ENCODE measurements at regions not wholly inside any gene's neighbourhood (a gene's known extent, or its start where the extent isn't known, plus 50 kb on each side); places are given as distances from the start of the nearest gene placed in this dataset.
"Not testable (repeated sequence)": the region's sequence is repeated elsewhere in the genome, so short reads cannot be mapped to it uniquely, and the experiment has no call there.

GRCh38 chr11:38796281-38796680, 2198.2 kb upstream of the RAG2 start:
- DNase-seq (ENCODE audit: missing footprints), result no peak
- intact Hi-C loops (cut with DNase I), result no loop called here
- ATAC-seq, result no peak

GRCh38 chr11:38795027-38795426, 2197.0 kb upstream of the RAG2 start:
- ATAC-seq (no peak), DNase-seq (ENCODE audit: missing footprints) (no peak)
- intact Hi-C loops (cut with DNase I), result no loop called here

GRCh38 chr11:38791346-38791961, 2193.4 kb upstream of the RAG2 start:
- intact Hi-C loops (cut with DNase I), result no loop called here
- DNase-seq (ENCODE audit: missing footprints), result no peak
- no peak for ATAC-seq

GRCh38 chr11:38788561-38788960, 2190.5 kb upstream of the RAG2 start:
- no peak for DNase-seq (ENCODE audit: missing footprints)
- ATAC-seq, result no peak
- intact Hi-C loops (cut with DNase I), result no loop called here

- ATAC-seq, result no peak
- no peak for DNase-seq (ENCODE audit: missing footprints)
- intact Hi-C loops (cut with DNase I), result no loop called here
Measured at GRCh38 chr11:38784164-38784563, 2186.1 kb upstream of the RAG2 start.

- ATAC-seq, result no peak
- intact Hi-C loops (cut with DNase I), result no loop called here
- no peak for DNase-seq (ENCODE audit: missing footprints)
Measured at GRCh38 chr11:38766796-38767195, 2168.8 kb upstream of the RAG2 start.

GRCh38 chr11:38759394-38759793, 2161.4 kb upstream of the RAG2 start:
- ATAC-seq, result no peak
- DNase-seq (ENCODE audit: missing footprints), result no peak
- intact Hi-C loops (cut with DNase I), result no loop called here

GRCh38 chr11:38756537-38756936, 2158.5 kb upstream of the RAG2 start:
- no peak for ATAC-seq
- intact Hi-C loops (cut with DNase I), result no loop called here
- DNase-seq (ENCODE audit: missing footprints), result no peak

GRCh38 chr11:38751421-38751820, 2153.4 kb upstream of the RAG2 start:
- intact Hi-C loops (cut with DNase I), result no loop called here
- ATAC-seq (no peak), DNase-seq (ENCODE audit: missing footprints) (no peak)

GRCh38 chr11:38746516-38746915, 2148.5 kb upstream of the RAG2 start:
- intact Hi-C loops (cut with DNase I); ATAC-seq; DNase-seq (ENCODE audit: missing footprints): not testable (repeated sequence)

GRCh38 chr11:38723361-38723760, 2125.3 kb upstream of the RAG2 start:
- intact Hi-C loops (cut with DNase I), result no loop called here
- DNase-seq (ENCODE audit: missing footprints) (no peak), ATAC-seq (no peak)

- intact Hi-C loops (cut with DNase I), result no loop called here
- ATAC-seq, result no peak
- DNase-seq (ENCODE audit: missing footprints), result no peak
Measured at GRCh38 chr11:38721586-38722315, 2123.7 kb upstream of the RAG2 start.

- DNase-seq (ENCODE audit: missing footprints) (no peak), ATAC-seq (no peak)
- intact Hi-C loops (cut with DNase I), result no loop called here
Measured at GRCh38 chr11:38718659-38719058, 2120.6 kb upstream of the RAG2 start.

- no peak for DNase-seq (ENCODE audit: missing footprints)
- ATAC-seq, result no peak
- intact Hi-C loops (cut with DNase I), result no loop called here
Measured at GRCh38 chr11:38718049-38718448, 2120.0 kb upstream of the RAG2 start.

GRCh38 chr11:38711110-38711509, 2113.1 kb upstream of the RAG2 start:
- ATAC-seq, result no peak

GRCh38 chr11:38710262-38710661, 2112.2 kb upstream of the RAG2 start:
- ATAC-seq, result no peak
- DNase-seq (ENCODE audit: missing footprints), result no peak
- intact Hi-C loops (cut with DNase I), result no loop called here

More at GRCh38 chr11:38711110-38711509, 2113.1 kb upstream of the RAG2 start:
- intact Hi-C loops (cut with DNase I), result no loop called here
- no peak for DNase-seq (ENCODE audit: missing footprints)

GRCh38 chr11:38700111-38700510, 2102.1 kb upstream of the RAG2 start:
- no peak for DNase-seq (ENCODE audit: missing footprints)
- no peak for ATAC-seq
- intact Hi-C loops (cut with DNase I), result no loop called here

- DNase-seq (ENCODE audit: missing footprints), result no peak
- no peak for ATAC-seq
- intact Hi-C loops (cut with DNase I), result no loop called here
Measured at GRCh38 chr11:38693306-38693705, 2095.3 kb upstream of the RAG2 start.

- ATAC-seq; DNase-seq (ENCODE audit: missing footprints); intact Hi-C loops (cut with DNase I): not testable (repeated sequence)
Measured at GRCh38 chr11:38690211-38690610, 2092.2 kb upstream of the RAG2 start.

- no peak for DNase-seq (ENCODE audit: missing footprints)
- ATAC-seq, result no peak
- intact Hi-C loops (cut with DNase I), result no loop called here
Measured at GRCh38 chr11:38687008-38687407, 2089.0 kb upstream of the RAG2 start.

GRCh38 chr11:38683484-38683883, 2085.4 kb upstream of the RAG2 start:
- DNase-seq (ENCODE audit: missing footprints) (no peak), ATAC-seq (no peak)
- intact Hi-C loops (cut with DNase I), result no loop called here

Measured in Right ventricle myocardium inferior (tissue), 1 donor.